ENCODE measurements at regions not wholly inside any gene's neighbourhood (a gene's known extent, or its start where the extent isn't known, plus 50 kb on each side); places are given as distances from the start of the nearest gene placed in this dataset.
"Not testable (repeated sequence)": the region's sequence is repeated elsewhere in the genome, so short reads cannot be mapped to it uniquely, and the experiment has no call there.

- not testable (repeated sequence) for TF ChIP-seq EZH2phosphoT487 (IDR thresholded peaks at IDR 0.05; ENCODE audit: low read depth); CTCF (IDR thresholded peaks at IDR 0.05; ENCODE audit: low read depth, low read length)
Measured at GRCh38 chr11:41728161-41728560, 268.7 kb upstream of the LRRC4C start.

Measured in OCI-LY3 (cell line).